GM23248 (cell line): ENCODE measurements at regions not wholly inside any gene's neighbourhood (a gene's known extent, or its start where the extent isn't known, plus 50 kb on each side); places are given as distances from the start of the nearest gene placed in this dataset.

Experiments
- EZH2 ChIP-seq: fragments of 200-600 bp; sonication (generic); IDR thresholded peaks from 2 replicates; pipeline ENCODE4 v1.6.1; 2018; ENCODE audit warnings: antibody characterized with exemption, mild to moderate bottlenecking; ENCODE audit not compliant: insufficient read depth, poor library complexity, severe bottlenecking
- EZH2phosphoT487 ChIP-seq: fragments of 200-600 bp; sonication (generic); IDR thresholded peaks from 2 replicates; pipeline ENCODE4 v1.6.1; 2018; ENCODE audit warnings: antibody characterized with exemption, moderate library complexity, mild to moderate bottlenecking, low read depth; ENCODE audit not compliant: insufficient read depth

- TF ChIP-seq EZH2, result no peak
- TF ChIP-seq EZH2phosphoT487, result no peak
Observed at GRCh38 chr1:30606166-30606565, 117.2 kb downstream of the MATN1 start.
